Stimulated activated CD4-positive, alpha-beta T cell treated with anti-CD3 and anti-CD28 coated beads, Interleukin-15, amount 100 ng/mL, for 48 hours (primary cell): ENCODE measurements at regions not wholly inside any gene's neighbourhood (a gene's known extent, or its start where the extent isn't known, plus 50 kb on each side); places are given as distances from the start of the nearest gene placed in this dataset.

Experiments used
- DNase-seq, 2 donors: peaks; one replicate each; pipeline ENCODE4 v3.0.0-alpha.2; 2020; ENCODE audit warnings: low read depth in 2 of 2

- DNase-seq, result no peak
These were observed 162.6 kb upstream of the E2F8 start for GRCh38 chr11:19403196-19403895.

- no peak for DNase-seq
These were observed 159.6 kb upstream of the E2F8 start for GRCh38 chr11:19400296-19400695.

- no peak for DNase-seq
These were observed 158.2 kb upstream of the E2F8 start for GRCh38 chr11:19398772-19399527.

- no peak for DNase-seq
These were observed 157.5 kb upstream of the E2F8 start for GRCh38 chr11:19398273-19398672.

GRCh38 chr11:19395050-19395449, 154.3 kb upstream of the E2F8 start:
- no peak for DNase-seq

- DNase-seq, result no peak
These were observed 153.8 kb upstream of the E2F8 start for GRCh38 chr11:19394525-19395016.

GRCh38 chr11:19393941-19394340, 153.2 kb upstream of the E2F8 start:
- no peak for DNase-seq

GRCh38 chr11:19392847-19393518, 152.2 kb upstream of the E2F8 start:
- no peak for DNase-seq

GRCh38 chr11:19392321-19392720, 151.6 kb upstream of the E2F8 start:
- no peak for DNase-seq

- no peak for DNase-seq
These were observed 150.9 kb upstream of the E2F8 start for GRCh38 chr11:19391652-19392051.

GRCh38 chr11:19391026-19391425, 150.3 kb upstream of the E2F8 start:
- no peak for DNase-seq

- DNase-seq, result no peak
These were observed 149.1 kb upstream of the E2F8 start for GRCh38 chr11:19389787-19390303.

- DNase-seq, result no peak
These were observed 141.4 kb upstream of the E2F8 start for GRCh38 chr11:19382131-19382611.

- DNase-seq, result no peak
These were observed 139.6 kb upstream of the E2F8 start for GRCh38 chr11:19380375-19380774.

GRCh38 chr11:19379465-19379864, 138.7 kb upstream of the E2F8 start:
- no peak for DNase-seq

GRCh38 chr11:19378814-19379213, 138.1 kb upstream of the E2F8 start:
- DNase-seq, result no peak

GRCh38 chr11:19377881-19378280, 137.1 kb upstream of the E2F8 start:
- DNase-seq, result no peak

GRCh38 chr11:19375440-19375839, 134.7 kb upstream of the E2F8 start:
- no peak for DNase-seq

GRCh38 chr11:19374151-19374569, 133.4 kb upstream of the E2F8 start:
- DNase-seq, result no peak

- DNase-seq, result no peak
These were observed 131.6 kb upstream of the E2F8 start for GRCh38 chr11:19372381-19372780.

GRCh38 chr11:19370100-19370861, 129.5 kb upstream of the E2F8 start:
- DNase-seq, result no peak
